ENCODE measurements at regions not wholly inside any gene's neighbourhood (a gene's known extent, or its start where the extent isn't known, plus 50 kb on each side); places are given as distances from the start of the nearest gene placed in this dataset.

DNA sequence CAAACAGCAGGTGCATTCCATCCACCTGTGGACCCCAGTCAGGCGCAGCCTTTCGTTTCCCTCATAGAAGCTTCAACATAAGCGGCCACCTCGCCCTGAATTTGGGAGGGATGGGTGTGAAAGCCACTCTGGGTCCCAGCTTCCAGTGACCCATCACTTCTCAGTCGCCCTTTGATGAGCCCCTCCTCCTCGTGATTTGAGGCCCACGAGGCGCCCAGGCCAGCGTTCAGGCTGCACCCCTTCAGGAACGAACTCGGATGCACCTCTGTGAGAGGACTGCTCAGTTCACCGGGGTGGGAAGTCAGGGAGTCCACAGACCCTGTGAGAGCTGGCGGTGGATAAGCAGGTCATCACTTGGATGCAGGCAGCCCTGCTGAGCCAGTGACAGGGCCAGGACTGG, 1118.2 kb downstream of the BRD1 start:
- H3K9ac ChIP-seq (ENCODE audit: low read length), result no peak overlapping the region
- no peaks in the 10 kb centered on the region for H3K9me3 ChIP-seq (replicated peaks; ENCODE audit: insufficient read depth, low read length)
- H4K20me1 ChIP-seq (ENCODE audit: insufficient read depth, low read length), result no peaks in the 10 kb centered on the region
- H3K4me3 ChIP-seq (ENCODE audit: low read length), result no peak overlapping the region
- TF ChIP-seq, protein P1, sequence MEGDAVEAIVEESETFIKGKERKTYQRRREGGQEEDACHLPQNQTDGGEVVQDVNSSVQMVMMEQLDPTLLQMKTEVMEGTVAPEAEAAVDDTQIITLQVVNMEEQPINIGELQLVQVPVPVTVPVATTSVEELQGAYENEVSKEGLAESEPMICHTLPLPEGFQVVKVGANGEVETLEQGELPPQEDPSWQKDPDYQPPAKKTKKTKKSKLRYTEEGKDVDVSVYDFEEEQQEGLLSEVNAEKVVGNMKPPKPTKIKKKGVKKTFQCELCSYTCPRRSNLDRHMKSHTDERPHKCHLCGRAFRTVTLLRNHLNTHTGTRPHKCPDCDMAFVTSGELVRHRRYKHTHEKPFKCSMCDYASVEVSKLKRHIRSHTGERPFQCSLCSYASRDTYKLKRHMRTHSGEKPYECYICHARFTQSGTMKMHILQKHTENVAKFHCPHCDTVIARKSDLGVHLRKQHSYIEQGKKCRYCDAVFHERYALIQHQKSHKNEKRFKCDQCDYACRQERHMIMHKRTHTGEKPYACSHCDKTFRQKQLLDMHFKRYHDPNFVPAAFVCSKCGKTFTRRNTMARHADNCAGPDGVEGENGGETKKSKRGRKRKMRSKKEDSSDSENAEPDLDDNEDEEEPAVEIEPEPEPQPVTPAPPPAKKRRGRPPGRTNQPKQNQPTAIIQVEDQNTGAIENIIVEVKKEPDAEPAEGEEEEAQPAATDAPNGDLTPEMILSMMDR (IDR thresholded peaks at IDR 0.05; ENCODE audit: low read length), result no peak
- no peak for TF ChIP-seq EZH2phosphoT487 (IDR thresholded peaks at IDR 0.05; ENCODE audit: low read length)
- no peak for TF ChIP-seq EZH2 (optimal IDR thresholded peaks at IDR 0.05; ENCODE audit: low read depth, low read length)
- no peak overlapping the region for H3K4me2 ChIP-seq (ENCODE audit: low read depth, low read length)
- no peaks in the 10 kb centered on the region for H3K4me1 ChIP-seq (ENCODE audit: low read length)
- H3F3A ChIP-seq (ENCODE audit: insufficient read depth, low read length), result no peaks in the 10 kb centered on the region
- no peaks in the 10 kb centered on the region for H3K9me2 ChIP-seq (replicated peaks; ENCODE audit: insufficient read depth, low read length)
- no peak overlapping the region for H3K27ac ChIP-seq (ENCODE audit: low read length)
- no peaks in the 10 kb centered on the region for H3K27me3 ChIP-seq (replicated peaks; ENCODE audit: insufficient read depth, low read length)
- no peaks in the 10 kb centered on the region for H3K79me2 ChIP-seq (ENCODE audit: low read length)
- no peak overlapping the region for H2AFZ ChIP-seq (ENCODE audit: low read length)
- DNase-seq, result no peak
- H3K36me3 ChIP-seq (replicated peaks; ENCODE audit: insufficient read depth, low read length), result no peaks in the 10 kb centered on the region; the same call in 1 of the 2 replicates

DNA sequence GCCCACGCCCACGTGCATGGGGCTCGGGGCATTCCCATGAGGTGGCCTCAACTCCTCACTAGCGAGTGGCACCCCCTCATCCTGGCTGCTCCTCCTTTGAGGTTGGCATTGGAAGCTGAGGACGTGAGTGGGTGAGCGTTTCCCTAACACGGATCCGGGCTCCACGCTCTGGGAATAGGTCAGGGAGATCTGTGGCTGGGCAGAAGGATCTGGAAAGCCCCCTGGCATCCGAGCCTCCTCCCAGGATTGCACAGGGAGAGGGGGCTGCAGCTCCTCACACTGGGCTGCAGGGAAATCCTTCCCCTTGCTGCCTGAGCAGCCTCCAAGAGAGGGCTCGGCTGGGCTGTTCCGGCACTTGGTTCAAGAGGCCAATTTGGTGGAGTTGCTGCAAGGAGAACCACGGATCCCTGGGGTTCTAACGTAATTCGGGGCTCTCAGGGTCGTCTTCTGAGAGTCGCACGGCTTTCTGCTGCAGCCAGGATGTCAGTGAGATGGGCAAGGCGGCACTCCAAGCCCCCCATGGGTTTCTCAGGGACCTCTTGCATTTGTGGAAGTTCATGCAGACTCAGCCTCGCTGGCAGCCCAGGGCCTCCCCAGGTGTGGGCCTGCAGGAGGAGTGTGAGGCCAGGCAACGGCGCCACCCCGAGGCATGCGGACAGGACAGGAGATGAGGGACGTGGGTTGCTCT, 1119.0 kb downstream of the BRD1 start:
- no peaks in the 10 kb centered on the region for H3K79me2 ChIP-seq (ENCODE audit: low read length)
- no peaks in the 10 kb centered on the region for H4K20me1 ChIP-seq (ENCODE audit: insufficient read depth, low read length)
- H3K27ac ChIP-seq (ENCODE audit: low read length), result no peak overlapping the region

DNA sequence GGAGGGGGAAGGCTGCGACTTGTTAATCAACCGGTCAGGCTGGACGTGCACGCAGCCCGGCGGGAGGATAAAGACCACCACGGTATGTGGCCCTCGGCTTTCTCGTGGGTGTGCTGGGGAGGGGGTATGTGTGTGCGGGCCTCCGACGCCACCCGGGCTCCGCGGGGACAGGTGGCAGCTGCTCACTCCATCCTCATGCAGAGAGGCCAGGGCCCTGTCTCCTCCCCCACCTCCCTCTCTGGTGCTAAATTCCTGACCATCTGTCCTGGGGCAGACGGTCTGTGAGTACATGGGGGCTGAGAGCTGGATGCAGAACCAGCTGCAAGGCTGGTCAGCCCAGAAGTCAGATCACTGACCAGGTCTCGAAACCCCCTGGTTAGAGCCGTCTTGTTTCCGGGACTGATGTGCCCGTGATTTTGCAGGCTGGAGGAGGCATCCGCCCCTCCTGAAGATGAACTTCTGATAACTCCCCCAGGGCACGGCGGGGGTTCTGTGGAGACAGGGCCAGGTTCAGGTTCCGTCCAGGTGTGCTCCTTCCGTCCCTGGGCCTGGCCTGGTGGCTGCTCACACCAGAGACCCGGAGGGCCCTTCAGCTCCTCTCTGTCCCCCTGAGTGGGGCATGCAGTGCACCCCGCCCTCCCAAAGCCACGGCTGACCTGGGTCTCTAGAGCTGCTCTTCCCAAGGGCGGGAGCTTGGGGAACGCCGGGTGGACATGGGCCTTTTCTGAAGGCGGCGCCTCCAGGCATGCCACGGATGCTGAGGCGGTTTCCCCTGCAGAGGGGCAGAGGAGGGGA, 1119.7 kb downstream of the BRD1 start:
- Histone ChIP-seq H3K4me2 (ENCODE audit: low read depth, low read length) (no peak overlapping the region), H3K9ac (ENCODE audit: low read length) (no peak overlapping the region), H3K9me2 (replicated peaks; ENCODE audit: insufficient read depth, low read length) (no peaks in the 10 kb centered on the region), H3K4me3 (ENCODE audit: low read length) (no peak overlapping the region), H3K79me2 (ENCODE audit: low read length) (no peaks in the 10 kb centered on the region), H3K36me3 (replicated peaks; ENCODE audit: insufficient read depth, low read length) (no peaks in the 10 kb centered on the region; the same call in 1 of the 2 replicates), H3K27me3 (replicated peaks; ENCODE audit: insufficient read depth, low read length) (no peaks in the 10 kb centered on the region), H3F3A (ENCODE audit: insufficient read depth, low read length) (no peaks in the 10 kb centered on the region), H3K9me3 (replicated peaks; ENCODE audit: insufficient read depth, low read length) (no peaks in the 10 kb centered on the region), H3K27ac (ENCODE audit: low read length) (no peak overlapping the region), H4K20me1 (ENCODE audit: insufficient read depth, low read length) (no peaks in the 10 kb centered on the region), H2AFZ (ENCODE audit: low read length) (no peak overlapping the region), H3K4me1 (ENCODE audit: low read length) (no peaks in the 10 kb centered on the region)
- DNase-seq, result no peak
- TF ChIP-seq, protein P1 (IDR thresholded peaks at IDR 0.05; ENCODE audit: low read length), result no peak
- TF ChIP-seq EZH2phosphoT487 (IDR thresholded peaks at IDR 0.05; ENCODE audit: low read length), result no peak
- no peak for TF ChIP-seq EZH2 (optimal IDR thresholded peaks at IDR 0.05; ENCODE audit: low read depth, low read length)

More for the DNA sequence above, 1119.0 kb downstream of the BRD1 start:
- H3K4me1 ChIP-seq (ENCODE audit: low read length), result no peaks in the 10 kb centered on the region
- H3K27me3 ChIP-seq (replicated peaks; ENCODE audit: insufficient read depth, low read length), result no peaks in the 10 kb centered on the region
- no peaks in the 10 kb centered on the region for H3K9me2 ChIP-seq (replicated peaks; ENCODE audit: insufficient read depth, low read length)
- TF ChIP-seq EZH2phosphoT487 (IDR thresholded peaks at IDR 0.05; ENCODE audit: low read length) (no peak), EZH2 (optimal IDR thresholded peaks at IDR 0.05; ENCODE audit: low read depth, low read length) (no peak)
- TF ChIP-seq, protein P1 (IDR thresholded peaks at IDR 0.05; ENCODE audit: low read length), result no peak
- H2AFZ ChIP-seq (ENCODE audit: low read length), result no peak overlapping the region
- H3K9me3 ChIP-seq (replicated peaks; ENCODE audit: insufficient read depth, low read length), result no peaks in the 10 kb centered on the region
- no peak overlapping the region for H3K4me2 ChIP-seq (ENCODE audit: low read depth, low read length)
- no peak for DNase-seq
- no peaks in the 10 kb centered on the region for H3F3A ChIP-seq (ENCODE audit: insufficient read depth, low read length)
- H3K9ac ChIP-seq (ENCODE audit: low read length), result no peak overlapping the region
- no peak overlapping the region for H3K4me3 ChIP-seq (ENCODE audit: low read length)
- no peaks in the 10 kb centered on the region; the same call in 1 of the 2 replicates for H3K36me3 ChIP-seq (replicated peaks; ENCODE audit: insufficient read depth, low read length)

Data from MM.1S (cell line).